ENCODE measurements at regions not wholly inside any gene's neighbourhood (a gene's known extent, or its start where the extent isn't known, plus 50 kb on each side); places are given as distances from the start of the nearest gene placed in this dataset.

DNA sequence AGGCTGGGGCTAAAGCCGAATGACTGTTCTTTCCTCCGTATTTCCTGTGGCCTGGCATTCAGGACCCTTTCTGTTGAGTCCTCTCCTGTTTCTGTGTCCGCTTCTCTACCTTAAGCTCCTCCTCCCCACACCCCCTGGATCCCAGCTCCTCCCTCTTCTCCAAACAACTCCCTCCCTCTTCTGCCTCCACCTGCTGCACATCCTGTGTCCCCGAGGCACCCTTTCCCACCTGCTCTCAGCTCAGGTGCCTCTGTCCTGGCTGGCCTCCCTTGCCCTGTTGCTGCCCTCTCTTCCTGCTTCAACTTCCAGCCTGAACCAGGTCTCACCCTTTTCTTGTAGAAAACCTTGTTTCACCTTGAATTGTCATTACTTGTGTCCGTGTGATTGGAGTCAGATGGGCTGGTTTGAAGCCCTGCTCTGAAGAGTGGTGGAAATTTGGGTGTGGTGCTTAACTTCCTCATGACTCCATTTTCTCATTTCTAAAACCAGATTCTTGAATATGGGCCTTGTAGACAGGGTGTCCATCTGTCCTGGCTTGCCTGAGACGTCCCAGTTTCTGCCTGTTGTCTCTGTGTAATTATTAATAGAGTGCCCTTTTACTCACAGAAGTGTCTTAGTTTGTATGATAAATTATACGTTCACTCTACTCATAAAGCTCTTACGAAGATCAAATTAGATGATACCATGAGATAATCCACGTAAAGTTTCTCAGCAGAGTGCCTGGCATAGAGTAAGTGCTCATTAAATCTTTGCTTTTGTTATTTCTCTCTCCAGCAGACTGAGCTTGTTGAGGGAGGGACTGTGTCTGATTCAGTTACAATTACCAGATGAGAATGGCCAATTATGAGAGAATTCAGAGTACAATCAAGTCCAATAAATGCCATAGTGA lies 58.9 kb upstream of the TRABD2B start:
- Mint-ChIP-seq H3K4me1 (no peaks in the 10 kb centered on the region), H3K27ac (no peak overlapping the region), H3K9me3 (no peaks in the 10 kb centered on the region), H3K36me3 (no peaks in the 10 kb centered on the region), H3K27me3 (ENCODE audit: low read depth in 3 of 3) (peaks cover 0 to 2% (median 2%) of the 10 kb centered on the region in 3 donors), H3K4me3 (no peak overlapping the region)
- no peak for DNase-seq

DNA sequence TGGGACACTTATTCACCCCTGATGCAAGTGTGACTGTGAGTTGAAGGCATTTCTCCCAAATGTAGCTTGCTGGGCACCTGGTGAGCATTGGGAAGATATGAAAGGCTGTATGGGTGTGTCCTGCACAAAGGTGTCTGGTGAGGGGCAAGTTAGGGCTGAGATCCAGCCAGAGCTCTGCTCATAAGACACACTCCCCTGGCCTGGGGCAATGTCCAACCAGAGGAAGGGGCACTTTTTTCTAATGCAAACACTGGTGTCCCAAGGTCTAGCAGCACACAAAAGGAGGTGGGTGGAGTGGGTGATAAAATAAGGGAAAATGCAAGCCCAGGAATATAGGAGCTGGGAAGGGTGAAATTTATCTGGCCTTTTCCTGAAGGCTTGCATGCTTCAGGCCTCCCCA lies 57.0 kb upstream of the TRABD2B start:
- peaks cover 0 to 2% (median 0%) of the 10 kb centered on the region in 6 donors for H3K9me3 Mint-ChIP-seq
- no peak overlapping the region for H3K4me3 Mint-ChIP-seq
- no peaks in the 10 kb centered on the region for H3K36me3 Mint-ChIP-seq

DNA sequence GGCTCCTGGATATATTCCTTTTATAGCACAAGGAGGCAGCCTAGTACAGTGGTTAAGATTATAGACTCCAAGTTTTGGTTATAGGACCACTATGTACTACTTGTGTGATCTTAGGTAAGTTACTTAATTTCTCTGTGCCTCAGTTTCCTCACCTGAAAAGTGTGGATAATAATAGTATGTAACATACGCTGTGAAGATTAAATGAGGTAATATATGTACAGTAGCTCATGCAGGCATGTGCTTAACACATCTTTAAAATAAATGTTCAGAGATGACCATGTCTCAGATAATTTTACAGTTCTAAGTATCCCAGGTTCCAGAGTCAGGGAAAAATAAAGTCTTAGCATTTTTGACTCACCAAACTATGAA lies 55.7 kb upstream of the TRABD2B start:
- no peak overlapping the region for H3K4me3 Mint-ChIP-seq
- H3K36me3 Mint-ChIP-seq: no peaks in the 10 kb centered on the region
- no peak overlapping the region for H3K27ac Mint-ChIP-seq
- no peaks in the 10 kb centered on the region for H3K4me1 Mint-ChIP-seq
- peaks cover 0 to 2% (median 0%) of the 10 kb centered on the region in 6 donors for H3K9me3 Mint-ChIP-seq
- H3K27me3 Mint-ChIP-seq (ENCODE audit: low read depth in 3 of 3): peaks cover 0 to 5% (median 2%) of the 10 kb centered on the region in 3 donors
- DNase-seq: no peak

More for the DNA sequence above, 57.0 kb upstream of the TRABD2B start:
- no peaks in the 10 kb centered on the region for H3K4me1 Mint-ChIP-seq
- H3K27me3 Mint-ChIP-seq (ENCODE audit: low read depth in 3 of 3): peaks cover 0 to 5% (median 2%) of the 10 kb centered on the region in 3 donors
- H3K27ac Mint-ChIP-seq: no peak overlapping the region
- DNase-seq: no peak

DNA sequence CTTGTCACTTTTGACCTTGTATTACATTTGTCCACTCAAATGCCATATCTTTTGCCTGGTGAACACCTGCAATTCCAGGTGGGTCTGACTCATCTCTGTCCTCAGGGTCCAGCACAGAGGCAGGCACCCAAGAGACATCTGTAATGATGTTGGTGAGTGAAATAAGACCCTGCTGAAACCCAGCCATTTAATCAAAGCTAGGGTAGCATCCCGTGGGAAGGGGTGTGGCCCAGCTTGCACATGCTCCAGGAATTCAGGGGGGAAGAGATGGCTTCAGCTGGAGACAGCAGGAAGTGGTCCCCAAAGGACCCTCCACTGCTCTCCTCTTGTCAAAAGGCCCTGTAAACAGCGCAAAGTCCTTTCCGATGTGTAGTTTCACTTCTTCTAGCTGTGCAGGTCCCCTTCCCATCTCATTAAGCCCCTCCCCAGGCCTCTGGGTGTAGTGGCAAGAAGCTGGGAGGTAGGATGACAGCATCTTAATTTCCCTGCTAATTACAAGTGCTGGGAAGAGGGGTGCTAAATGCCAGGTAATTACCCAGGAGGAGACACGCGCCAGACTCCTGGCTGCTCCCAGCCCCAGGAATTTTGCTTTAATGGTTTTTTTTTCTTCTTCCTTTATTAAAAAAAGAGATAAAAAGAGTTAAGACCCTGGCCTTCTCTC lies 54.4 kb upstream of the TRABD2B start:
- no peak overlapping the region for H3K27ac Mint-ChIP-seq
- no peak for DNase-seq
- H3K27me3 Mint-ChIP-seq (ENCODE audit: low read depth in 3 of 3): peaks cover 3 to 5% (median 4%) of the 10 kb centered on the region in 3 donors
- peaks cover 0 to 2% (median 0%) of the 10 kb centered on the region in 6 donors for H3K9me3 Mint-ChIP-seq
- no peaks in the 10 kb centered on the region for H3K4me1 Mint-ChIP-seq
- H3K36me3 Mint-ChIP-seq: no peaks in the 10 kb centered on the region
- no peak overlapping the region for H3K4me3 Mint-ChIP-seq

DNA sequence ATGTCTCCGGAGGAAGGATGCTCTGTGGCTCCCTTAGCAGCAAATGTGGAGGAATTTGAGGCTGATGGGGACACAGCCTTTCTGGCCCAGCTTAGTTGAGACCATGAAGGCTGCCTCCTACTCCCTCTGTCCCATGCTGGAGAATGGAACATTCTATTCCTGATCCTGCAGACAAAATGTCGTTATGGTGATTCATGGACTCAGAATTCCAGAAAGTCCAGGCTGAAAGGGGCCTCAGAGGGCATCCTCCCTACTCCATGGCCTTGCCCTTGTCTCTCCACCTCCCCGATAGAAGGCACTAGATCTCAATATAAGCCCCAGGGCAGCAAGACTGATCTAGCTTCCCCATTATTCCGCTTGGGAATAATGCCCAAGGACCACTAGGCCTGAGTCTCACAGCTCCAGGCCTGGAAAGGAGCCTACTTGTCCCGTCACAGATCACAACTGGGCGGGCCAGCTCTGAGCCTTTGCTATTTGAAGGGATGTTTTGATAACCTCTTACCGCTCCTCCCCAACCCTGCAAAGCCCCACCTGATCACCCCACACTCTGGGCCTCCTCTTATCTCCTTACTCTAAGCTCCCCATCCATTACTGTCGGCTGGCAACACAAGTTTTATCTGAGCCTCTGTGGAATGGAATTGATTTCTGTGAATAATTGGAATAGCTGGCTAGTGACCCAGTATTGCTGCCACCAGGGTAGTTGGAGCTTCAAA lies 52.8 kb upstream of the TRABD2B start:
- peaks cover 0 to 2% (median 0%) of the 10 kb centered on the region in 6 donors for H3K9me3 Mint-ChIP-seq
- no peak overlapping the region for H3K4me3 Mint-ChIP-seq
- H3K27me3 Mint-ChIP-seq (ENCODE audit: low read depth in 3 of 3): peaks cover 3 to 4% (median 3%) of the 10 kb centered on the region in 3 donors
- DNase-seq: no peak
- H3K27ac Mint-ChIP-seq: no peak overlapping the region
- no peaks in the 10 kb centered on the region for H3K4me1 Mint-ChIP-seq
- no peaks in the 10 kb centered on the region for H3K36me3 Mint-ChIP-seq

DNA sequence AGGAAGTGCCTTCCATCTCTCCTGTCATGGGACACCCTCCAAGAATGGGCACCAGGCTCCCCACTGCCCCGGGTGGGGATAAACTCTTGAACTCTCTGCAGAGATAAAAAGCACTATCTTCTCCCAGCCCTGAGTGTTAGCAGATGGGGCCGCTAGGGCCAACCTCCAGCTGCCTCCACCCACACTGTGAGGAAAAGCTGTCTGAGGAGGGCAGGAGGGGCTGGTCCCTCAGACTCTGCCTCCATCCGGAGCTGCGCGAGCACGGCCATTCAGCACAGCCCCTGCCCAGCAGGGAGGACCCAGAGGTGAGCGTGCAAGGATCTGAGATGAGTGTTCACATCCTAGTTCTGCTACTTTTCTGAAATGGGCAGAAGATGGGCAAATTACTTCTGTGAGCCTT lies 51.8 kb upstream of the TRABD2B start:
- no peaks in the 10 kb centered on the region for H3K36me3 Mint-ChIP-seq
- H3K4me1 Mint-ChIP-seq: no peaks in the 10 kb centered on the region
- no peak overlapping the region for H3K4me3 Mint-ChIP-seq
- peaks cover 0 to 2% (median 0%) of the 10 kb centered on the region in 6 donors for H3K9me3 Mint-ChIP-seq
- peaks cover 2 to 6% (median 3%) of the 10 kb centered on the region in 3 donors for H3K27me3 Mint-ChIP-seq (ENCODE audit: low read depth in 3 of 3)
- no peak overlapping the region for H3K27ac Mint-ChIP-seq
- DNase-seq: no peak

DNA sequence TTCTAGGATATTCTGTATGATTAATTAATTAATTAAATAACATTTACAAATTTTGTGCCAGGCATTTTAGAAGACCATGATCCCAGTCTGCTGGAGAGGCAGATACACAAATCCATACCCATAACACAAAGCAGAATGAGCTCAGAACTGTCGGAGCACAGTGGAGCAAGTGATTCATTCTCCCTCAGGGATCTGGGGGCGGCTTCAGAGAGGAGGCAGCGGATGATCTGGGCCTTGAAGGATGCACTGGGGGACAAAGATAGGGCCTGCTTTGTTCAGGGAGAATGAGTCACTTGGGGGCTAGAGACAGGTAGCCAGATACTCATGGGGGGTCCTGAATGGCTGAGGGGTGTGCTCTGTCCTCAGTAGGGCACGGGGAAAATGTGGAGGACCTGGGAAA lies 50.9 kb upstream of the TRABD2B start:
- Mint-ChIP-seq H3K4me3 (no peak overlapping the region), H3K9me3 (peaks cover 0 to 2% (median 0%) of the 10 kb centered on the region in 6 donors), H3K27me3 (ENCODE audit: low read depth in 3 of 3) (peaks cover 2 to 9% (median 3%) of the 10 kb centered on the region in 3 donors), H3K4me1 (no peaks in the 10 kb centered on the region), H3K27ac (no peak overlapping the region), H3K36me3 (no peaks in the 10 kb centered on the region)
- DNase-seq: no peak

DNA sequence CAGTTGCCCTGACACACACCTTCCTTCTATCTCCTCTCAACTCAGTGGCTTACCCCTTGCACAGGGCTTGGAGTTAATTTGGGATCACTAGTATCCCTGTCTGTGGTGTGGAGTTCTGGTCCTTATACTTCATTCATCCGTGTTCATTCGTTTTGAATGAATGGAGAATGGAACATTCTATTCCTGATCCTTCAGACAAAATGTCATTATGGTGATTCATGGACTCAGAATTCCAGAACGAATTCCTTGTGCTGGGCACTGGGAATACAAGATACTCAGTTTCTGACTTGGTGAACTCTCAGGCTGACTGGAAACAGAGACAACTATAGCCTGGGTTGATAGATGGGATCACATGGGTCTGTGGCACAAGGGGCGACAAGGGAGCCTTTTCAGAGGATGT lies 49.9 kb upstream of the TRABD2B start:
- no peaks in the 10 kb centered on the region for H3K4me1 Mint-ChIP-seq
- no peak overlapping the region for H3K27ac Mint-ChIP-seq
- DNase-seq: no peak
- no peak overlapping the region for H3K4me3 Mint-ChIP-seq
- H3K9me3 Mint-ChIP-seq: peaks cover 0 to 2% (median 0%) of the 10 kb centered on the region in 6 donors
- no peaks in the 10 kb centered on the region for H3K36me3 Mint-ChIP-seq
- H3K27me3 Mint-ChIP-seq (ENCODE audit: low read depth in 3 of 3): peaks cover 3 to 9% (median 3%) of the 10 kb centered on the region in 3 donors

Data from immature natural killer cell (primary cell).